Stimulated activated naive CD8-positive, alpha-beta T cell treated with anti-CD3 and anti-CD28 coated beads, Interleukin-15, Interleukin-2, amounts not matched to agents 100 U/mL and 50 U/mL, for 24 hours (primary cell): ENCODE measurements at regions not wholly inside any gene's neighbourhood (a gene's known extent, or its start where the extent isn't known, plus 50 kb on each side); places are given as distances from the start of the nearest gene placed in this dataset.

Source experiments
- ATAC-seq: fragments of 150-1000 bp; cut with Tn5 transposase; one replicate; pipeline ENCODE4 v1.10.0; 2021
- DNase-seq: peaks from one replicate; pipeline ENCODE4 v3.0.0; 2021

GRCh38 chr2:120898961-120899750 lies 163.5 kb downstream of the GLI2 start:
- ATAC-seq: no peak
- no peak for DNase-seq

DNA sequence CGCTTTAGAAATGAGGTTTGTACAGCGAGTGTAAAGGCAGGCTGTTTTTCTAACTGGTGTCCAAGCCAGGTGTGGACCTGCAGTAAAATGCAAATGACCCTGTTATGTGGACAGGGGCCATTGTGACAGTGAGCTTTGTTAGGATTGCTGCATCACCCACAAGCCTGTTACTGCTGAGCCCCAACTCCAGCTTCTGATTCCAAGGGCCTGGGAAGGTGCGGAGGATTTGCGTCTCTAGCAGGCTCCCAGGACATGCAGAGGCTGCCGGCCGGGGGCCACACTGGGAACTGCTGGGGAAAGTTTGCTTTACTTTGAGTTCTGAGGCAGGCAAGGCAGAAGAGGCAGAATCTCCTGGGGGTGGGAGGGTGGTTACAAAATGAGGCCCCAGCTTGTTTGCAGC lies 164.1 kb downstream of the GLI2 start:
- no peak for DNase-seq
- ATAC-seq: no peak

DNA sequence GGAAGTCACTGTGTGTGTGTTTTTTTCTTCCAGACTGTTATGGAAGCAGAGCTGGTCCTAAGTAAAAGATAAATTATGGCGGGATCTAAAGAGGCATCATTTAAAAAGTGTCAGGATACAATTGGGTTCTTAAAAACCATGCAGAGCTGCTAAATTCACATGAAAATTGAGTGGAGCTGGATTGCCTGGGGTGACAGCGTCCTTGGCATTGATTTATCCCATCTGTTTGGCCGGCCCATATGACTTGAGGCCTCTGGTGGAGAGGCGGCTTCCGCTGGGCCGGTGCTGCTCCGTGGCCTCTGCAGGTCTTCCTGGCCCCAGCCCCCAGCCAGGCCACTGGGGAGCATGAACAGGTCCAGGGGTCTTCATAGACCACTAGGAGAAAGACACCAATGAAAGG lies 165.5 kb downstream of the GLI2 start:
- no peak for ATAC-seq

GRCh38 chr2:120902592-120902991 lies 166.9 kb downstream of the GLI2 start:
- no peak for ATAC-seq
- DNase-seq: no peak

More for the DNA sequence above, 165.5 kb downstream of the GLI2 start:
- DNase-seq: no peak

DNA sequence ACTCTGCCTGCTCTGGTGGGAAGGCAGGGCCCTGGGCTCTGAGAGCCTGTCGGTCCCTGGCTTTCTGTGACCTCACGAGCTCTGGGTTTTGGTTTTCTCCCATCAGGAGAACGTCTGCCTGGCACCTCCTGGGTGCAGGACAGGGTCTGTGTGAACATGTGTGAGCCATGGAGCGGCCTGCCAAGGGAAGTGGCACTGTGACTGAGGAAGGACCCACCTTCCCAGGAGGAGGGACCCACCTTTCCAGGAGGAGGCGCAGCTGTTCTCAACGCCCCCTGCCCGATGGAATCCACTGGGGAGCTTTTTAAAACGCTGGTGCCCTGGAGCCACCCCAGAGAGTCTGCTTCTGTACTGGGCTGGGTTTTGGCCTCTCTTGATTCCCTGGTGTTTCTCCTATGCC lies 168.7 kb downstream of the GLI2 start:
- ATAC-seq (no peak), DNase-seq (no peak)

DNA sequence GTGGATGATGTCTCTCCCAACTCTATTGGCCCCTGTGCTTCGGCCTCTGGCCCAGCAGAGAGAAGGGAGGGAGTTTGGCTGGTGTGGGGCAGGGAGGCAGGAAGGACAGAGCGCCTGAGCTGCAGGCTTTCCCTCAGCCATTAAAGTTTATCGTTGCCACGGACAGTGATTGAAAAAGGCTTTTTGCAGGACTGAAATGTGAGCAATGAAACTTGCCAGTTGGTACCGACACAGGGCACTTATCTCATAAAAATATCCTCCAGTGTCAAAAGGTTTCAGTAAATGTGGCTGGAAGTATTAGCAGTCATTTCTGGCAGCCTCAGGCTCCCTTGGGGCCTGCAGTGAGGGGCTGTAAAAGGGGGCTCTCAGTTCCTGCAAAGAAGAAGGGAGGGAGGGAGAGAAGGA lies 169.2 kb downstream of the GLI2 start:
- no peak for ATAC-seq
- no peak for DNase-seq

DNA sequence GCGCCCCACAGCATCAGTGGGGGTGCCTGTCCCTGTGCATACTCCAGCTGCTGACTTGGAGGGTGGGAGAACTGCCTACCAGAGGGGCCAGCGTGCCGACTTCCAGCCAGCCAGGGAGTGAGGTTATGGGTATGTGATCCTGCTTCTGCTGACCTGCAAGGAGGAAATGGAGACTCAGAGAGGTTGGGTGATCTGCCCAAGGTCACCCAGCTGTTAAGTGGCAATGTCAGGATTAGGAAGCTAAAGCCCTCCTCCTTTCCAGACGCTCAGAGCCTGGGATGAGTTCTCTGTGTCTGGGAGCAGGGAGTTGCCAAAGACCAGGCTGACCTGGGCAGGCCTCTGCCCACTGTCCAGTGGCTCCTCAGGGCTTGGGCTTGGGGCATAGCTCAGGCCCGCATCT lies 169.6 kb downstream of the GLI2 start:
- DNase-seq (no peak), ATAC-seq (no peak)

DNA sequence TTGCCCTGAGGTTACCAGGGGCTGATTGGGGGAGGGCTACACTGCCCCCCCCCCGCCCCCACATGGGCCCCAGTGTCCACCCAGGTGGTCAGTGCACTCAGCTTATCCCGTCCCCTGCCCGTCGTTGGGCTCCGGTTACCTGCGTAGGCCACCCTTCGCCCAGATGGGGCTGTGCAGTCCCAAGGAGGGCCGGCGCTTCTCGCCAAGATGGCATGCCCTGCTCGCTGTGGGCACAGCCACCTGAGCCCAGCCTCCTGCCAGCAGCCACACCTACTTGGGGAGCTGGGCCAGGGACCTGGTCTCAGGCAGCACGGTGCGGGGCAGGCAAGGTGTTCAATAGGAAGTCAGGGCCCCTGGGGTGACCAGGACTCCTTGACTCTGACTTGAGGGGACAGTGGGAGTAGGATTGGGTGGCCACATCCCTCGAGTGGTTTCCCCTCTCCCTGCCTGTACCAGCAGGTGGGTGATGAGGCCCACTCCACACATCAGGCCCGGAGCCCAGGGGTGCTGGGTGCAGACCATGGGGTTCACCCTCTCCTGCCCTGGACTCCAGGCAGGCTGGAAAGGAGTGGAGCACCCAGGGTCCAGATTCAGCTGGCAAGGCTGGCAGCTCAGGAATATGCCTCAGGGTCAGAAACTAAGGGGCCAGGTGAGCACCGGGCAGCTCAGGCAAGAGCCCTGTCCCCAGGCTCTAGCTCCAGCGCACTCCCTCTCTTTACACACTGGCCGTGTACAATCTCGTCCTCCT lies 170.3 kb downstream of the GLI2 start:
- ATAC-seq (no peak), DNase-seq (no peak)

- DNase-seq: no peak
- no peak for ATAC-seq
Observed at GRCh38 chr2:120906914-120907313, 171.2 kb downstream of the GLI2 start.

- DNase-seq (no peak), ATAC-seq (no peak)
Observed at GRCh38 chr2:120907822-120908221, 172.2 kb downstream of the GLI2 start.

GRCh38 chr2:120908314-120908975 lies 172.8 kb downstream of the GLI2 start:
- DNase-seq (no peak), ATAC-seq (no peak)

DNA sequence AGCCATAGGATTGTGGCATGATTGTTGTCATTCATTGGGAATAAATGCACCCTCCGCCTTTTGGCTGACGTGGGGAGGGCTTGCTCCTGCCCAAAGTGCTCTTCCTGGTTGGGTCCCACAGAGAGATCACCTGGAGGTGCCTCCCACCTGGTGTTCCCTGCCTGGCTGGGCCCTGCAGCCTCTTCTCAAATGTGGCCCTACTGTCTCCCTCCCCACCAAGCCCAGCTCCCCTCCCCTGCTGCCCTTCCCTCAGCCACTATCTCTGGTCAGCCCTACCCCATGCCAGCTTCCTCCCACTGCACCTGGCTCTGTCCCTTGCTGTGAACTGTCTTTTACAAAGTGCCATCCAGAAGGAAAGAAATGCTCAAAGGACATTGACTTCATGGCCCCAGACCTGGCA lies 173.4 kb downstream of the GLI2 start:
- no peak for ATAC-seq
- no peak for DNase-seq

- ATAC-seq: no peak
- no peak for DNase-seq
Observed at GRCh38 chr2:120910164-120910563, 174.5 kb downstream of the GLI2 start.

- DNase-seq (no peak), ATAC-seq (no peak)
Observed at GRCh38 chr2:120910956-120911951, 175.6 kb downstream of the GLI2 start.

DNA sequence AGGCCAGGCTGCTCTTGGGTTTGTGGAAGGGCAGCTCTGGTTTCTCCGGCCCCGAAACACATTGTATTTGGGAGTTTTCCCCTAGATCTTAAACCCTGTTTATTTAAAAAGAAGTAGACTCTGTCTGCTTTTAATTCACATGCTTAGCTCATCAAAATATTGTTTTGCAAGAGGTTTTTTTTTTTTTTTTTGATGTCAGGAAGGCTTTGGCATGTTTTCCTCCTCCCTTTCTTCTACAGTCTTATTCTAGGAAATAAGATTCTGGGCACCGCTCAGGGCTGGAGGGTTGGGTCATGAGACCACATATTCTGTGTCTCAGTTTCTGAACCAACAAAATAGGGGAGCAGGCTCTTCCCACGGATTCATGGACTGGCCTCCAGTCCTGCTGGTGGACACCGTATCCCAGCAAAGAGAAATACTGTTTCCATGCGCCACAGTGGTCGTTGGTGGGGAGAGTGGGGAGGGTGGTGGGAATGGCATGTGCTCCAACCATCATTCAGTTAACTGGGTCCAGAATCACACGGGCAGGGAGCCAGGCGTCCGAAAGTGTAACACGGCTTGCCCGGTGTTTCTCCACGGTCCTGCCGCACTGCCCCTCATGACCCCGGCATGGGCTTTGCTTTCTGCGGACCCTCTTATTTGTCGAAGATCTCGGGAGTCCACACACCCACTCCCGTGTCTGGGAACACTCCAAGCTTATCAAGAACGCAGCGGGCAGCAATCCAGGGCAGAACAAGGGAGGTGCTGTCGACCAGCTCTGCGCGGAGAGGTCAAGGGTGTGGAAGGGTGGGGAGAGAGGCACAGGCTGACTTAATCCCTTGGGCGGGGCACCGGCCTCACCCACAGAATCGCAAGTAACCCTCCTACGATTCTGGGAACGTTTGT lies 176.7 kb downstream of the GLI2 start:
- DNase-seq: no peak
- ATAC-seq: no peak

GRCh38 chr2:120913972-120914838 lies 178.5 kb downstream of the GLI2 start:
- DNase-seq: no peak
- ATAC-seq: peak; percentile 7

- ATAC-seq (no peak), DNase-seq (no peak)
Observed at GRCh38 chr2:120914839-120915521, 179.3 kb downstream of the GLI2 start.

DNA sequence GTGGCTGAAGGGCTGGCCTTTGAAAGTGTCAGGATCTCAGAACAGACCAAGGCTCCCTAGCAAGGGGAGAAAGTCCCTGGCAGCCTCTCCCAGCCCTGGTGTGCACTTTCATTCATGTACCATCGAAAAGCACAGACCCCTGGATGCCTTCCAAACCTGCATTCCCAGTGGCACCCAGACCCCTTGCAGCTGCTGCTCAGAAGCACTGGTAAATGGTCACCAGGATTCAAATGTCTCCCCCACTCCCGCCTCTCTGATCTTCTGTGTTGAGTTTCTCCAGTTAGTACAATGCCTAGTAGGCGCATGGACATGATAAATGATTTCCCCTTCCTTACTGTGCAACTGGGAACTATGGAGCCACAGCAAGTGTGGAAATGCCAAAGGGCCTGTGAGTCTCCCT lies 180.0 kb downstream of the GLI2 start:
- DNase-seq (no peak), ATAC-seq (no peak)

DNA sequence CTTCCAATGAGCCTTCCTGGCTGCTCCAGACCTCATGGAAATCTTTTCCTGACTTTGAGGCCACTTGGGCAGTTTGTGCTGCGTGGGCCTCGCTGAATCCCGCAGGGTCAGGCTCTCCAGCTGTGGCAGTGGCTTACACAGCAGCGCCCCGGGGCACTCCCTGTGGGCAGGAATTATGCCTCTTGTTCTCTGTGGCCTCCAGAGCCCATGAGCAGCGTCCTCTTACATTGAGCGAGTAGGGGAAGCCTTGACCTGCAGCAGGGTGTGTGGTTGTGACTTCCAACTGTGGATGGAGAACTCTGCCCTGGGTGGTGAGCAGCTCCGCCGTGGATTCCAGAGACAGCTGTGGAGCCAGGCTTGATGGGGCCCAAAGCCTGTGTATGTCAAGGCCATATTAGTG lies 180.8 kb downstream of the GLI2 start:
- DNase-seq (no peak), ATAC-seq (no peak)
